Stimulated activated CD4-positive, alpha-beta T cell treated with anti-CD3 and anti-CD28 coated beads, Interleukin-15, amount 100 ng/mL, for 24 hours (primary cell): ENCODE measurements at regions not wholly inside any gene's neighbourhood (a gene's known extent, or its start where the extent isn't known, plus 50 kb on each side); places are given as distances from the start of the nearest gene placed in this dataset.
"Not testable (repeated sequence)": the region's sequence is repeated elsewhere in the genome, so short reads cannot be mapped to it uniquely, and the experiment has no call there.

Experiments used
- DNase-seq: peaks from one replicate; pipeline ENCODE4 v3.0.0-alpha.2; 2020

DNA sequence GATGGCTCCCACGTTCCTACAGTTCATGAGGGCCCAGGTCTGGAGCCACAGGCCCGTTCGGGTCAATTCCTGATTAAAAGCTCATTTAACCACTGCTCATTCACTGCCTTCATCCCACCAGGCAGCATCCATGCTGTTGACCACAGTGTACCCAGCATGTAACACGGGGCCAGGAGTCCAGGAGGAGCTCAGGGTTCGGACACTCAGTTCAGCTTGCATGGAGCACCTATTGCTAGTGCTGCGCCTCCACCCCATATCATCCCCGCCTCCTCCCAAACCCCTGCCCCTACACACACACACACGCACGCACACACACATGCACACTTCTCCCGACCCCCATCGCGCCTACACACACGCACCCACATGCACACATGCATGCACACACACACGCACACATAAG lies 72.9 kb upstream of the SNTG2 start:
- no peak for DNase-seq

DNA sequence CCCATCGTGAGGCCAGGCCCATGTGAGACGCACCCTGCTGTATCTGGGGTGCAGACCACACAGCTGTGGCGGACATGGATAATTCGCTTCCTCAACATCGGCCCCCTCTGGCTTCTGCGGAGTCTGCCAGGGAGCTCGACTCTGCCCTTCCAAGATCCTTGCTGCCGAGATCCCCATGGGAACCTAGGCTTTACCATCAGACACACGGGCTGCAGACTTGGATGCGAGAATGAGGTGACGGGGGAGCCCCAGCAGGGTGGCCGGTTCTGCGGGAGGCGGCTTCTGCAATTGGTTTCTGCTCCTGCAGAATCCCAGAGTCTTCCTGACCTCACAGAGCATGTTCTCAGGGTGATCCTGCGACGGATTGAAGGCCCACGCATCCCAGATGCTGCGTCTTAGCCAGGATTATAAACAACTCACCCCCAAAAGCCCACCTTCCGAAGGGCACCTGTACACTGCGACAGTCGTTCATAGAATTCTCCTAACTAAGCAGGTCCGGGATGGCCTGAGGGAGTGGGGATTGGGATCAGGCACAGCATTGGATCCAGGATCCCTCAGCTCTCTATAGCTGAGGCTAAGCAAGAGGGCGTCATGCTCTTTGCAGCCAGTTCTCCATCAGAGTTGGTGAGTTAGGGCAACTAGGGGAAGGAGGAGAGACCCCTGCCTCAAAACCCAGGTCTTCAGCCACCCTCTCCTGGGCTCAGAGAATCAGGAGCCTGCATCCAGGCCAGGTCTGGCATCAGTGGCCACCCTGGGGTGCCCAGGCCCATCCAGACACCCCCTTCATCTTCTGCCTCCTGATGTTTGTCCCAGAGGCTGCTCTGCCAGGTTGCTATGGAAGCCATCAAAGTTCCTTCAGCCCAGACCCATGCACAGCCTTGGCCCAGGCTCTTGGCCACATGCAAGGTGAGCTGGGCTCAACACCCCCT lies 74.7 kb upstream of the SNTG2 start:
- no peak for DNase-seq

DNA sequence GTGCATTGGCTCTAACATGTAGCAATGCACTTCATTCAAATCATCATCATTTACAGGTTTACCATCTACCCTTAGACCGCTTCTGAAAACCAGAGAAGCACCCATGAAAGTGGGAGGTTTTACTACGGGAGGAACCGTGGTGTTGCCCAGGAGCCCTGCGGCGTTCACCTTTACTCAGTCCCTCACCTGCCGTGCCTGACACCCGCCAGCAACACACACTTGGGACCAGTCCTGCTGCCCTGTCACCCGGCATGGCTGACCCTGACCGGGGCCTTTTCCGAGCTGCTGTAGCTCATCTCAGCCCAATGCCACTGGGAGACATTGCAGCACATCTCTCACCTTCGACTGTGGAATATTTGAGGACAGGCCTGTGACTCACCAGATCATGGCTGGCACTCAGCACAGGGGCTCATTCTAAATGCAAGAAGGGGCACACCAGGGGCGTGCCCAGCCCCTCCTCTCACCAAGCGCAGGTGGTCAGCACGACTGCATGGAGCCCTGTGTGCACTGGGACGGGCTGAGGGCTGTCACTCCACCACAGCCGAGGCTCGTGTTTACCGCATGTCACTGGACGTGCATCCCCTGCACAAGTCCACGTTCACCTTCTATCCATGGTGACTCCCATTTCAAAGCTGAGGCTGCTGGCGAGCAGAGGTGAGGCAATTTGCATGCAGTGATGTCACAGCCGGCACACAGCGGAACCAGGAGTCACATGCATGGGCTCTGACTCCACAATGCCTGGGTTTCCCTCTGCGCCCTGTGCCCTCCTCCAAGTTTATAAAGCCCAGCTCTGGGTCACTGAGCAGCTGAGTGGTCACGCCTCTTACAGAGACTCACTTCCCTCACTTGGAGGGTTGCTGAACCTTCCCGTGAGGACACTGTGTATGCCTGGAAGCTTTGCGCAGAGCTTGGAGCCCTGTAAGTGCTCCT lies 76.7 kb upstream of the SNTG2 start:
- no peak for DNase-seq

DNA sequence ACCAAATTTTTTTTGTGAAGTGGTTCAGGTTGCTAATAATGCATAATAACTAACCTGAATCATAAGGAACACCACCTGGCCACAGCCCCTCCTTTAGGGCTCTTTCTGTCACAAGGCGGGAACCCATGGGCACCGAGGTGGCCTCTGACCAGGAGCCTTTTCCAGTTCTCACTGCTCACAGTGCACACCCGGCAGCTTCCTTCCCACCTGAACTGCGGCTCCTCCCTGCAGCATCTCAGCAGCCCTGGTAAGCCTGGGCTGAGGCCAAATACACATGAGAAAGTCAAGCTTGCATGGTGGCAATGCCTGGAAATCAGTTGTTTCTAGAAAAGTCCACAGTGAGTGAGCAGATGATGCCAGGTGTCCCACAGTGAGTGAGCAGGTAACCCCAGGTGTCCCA lies 77.6 kb upstream of the SNTG2 start:
- no peak for DNase-seq

DNA sequence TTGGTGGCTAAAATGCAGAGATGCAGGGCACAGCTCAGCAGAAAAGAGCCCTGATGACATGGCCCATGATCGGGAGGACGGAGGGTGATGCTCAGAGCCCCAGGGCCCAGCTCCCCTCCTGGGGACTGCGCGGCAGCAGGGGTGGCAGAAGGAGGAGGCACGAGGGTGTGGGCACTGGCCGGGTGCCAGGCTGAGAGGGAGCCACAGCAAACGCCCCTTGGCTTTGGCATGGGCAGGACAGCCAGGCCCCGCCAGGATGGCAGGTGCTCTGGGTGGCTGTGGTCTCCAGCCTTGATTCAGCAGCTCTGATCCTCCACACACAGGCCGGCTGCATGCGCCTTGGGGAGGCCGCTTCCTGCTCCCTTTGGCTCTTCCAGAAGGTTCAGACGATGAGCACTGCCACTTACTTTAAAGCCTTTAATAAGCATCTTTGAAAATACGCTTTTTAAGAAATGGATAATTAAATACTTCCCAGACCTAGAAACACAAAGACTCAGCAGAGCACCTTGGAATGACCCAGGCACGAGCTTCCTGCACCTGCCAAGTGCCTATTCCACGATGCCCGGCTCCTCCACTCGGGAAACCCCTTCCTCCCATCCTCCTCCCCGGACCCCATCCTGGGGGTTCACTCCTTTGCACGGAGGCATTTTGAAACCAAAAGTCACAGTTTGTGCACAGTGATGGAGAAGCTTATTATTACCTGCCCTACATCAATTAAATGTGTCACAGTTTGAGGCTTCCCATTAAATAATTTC lies 78.5 kb upstream of the SNTG2 start:
- DNase-seq = no peak

DNA sequence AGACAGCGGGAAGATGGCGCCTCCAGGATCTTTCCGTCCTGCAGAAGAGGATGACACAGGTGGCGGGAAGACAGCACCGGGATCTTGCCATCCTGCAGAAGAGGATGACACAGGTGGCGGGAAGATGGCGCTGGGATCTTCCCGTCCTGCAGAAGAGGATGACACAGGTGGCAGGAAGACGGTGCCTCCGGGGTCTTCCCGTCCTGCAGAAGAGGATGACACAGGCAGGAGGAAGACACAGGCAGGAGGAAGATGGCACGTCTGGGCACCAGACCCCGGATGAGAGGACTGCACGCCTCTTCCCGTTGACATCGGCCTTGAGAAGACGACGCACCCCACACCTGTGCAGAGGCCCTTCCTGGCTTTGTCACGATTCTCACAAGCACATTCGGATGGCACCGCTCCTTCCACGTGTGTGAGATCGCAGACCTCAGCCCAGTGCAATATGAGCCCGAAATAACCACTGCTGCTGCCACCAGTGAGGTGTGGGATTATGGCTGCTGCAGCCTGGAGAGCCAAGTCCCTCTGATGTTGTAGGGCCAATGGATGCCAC lies 79.4 kb upstream of the SNTG2 start:
- DNase-seq = no peak

DNA sequence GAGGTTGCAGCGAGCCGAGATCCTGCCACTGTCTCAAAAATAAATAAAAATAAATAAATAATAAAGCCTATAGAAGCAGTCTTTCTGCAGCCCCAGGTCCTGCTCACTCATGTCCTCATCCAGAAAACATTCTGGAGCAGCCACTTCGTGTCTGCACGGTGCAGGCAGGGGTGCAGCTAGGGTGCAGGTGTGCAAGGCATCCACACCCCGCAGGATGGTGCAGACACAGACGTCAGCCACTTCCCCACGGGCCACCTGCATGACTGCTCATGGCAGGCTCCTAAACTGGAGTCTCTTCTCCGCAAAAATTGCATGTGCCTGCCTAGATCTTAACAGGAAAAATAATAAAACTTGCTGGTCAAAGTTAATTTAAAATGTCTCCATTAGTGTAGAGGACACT lies 80.2 kb upstream of the SNTG2 start:
- DNase-seq = no peak

DNA sequence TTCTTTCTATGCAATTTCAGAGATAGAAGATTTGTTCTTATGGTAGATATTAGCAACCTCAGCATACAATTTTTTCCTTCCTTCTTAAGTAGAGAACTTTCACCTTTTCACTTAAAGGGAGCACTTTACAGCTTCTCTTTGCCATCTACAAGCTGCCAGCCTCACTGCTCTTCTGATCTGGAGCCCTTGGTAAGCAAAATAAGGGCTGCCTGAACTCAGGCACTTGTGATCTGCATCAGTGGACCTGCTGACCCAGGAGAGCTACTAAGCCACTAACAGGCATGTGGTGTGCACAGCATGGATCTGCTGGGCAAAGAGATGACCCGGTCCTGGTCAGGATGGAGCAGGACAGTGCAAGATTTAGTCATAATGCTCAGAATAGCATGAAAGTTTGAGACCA lies 80.8 kb upstream of the SNTG2 start:
- DNase-seq = no peak

DNA sequence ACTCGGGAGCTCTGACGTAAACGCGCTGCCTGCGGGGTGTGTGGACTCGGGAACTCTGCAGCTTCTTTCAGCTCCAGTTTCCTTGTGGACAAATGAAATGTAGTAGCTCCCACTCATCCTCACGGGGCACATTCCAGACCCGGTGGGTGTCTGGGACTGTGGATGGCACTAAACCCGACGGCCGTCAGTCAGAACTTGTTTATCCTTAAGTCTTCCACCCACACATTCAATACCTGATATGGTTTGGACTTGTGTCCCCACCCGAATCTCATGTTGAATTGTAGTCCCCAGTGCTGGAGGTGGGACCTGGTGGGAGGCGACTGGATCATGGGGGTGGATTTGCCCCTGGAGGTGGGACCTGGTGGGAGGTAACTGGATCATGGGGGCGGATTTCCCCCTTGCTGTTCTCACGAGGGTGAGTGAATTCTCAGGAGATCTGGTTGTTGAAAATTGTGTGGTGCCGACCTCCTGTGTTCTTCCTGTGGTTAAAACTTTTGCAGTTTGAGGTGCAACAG lies 81.2 kb upstream of the SNTG2 start:
- no peak for DNase-seq

DNA sequence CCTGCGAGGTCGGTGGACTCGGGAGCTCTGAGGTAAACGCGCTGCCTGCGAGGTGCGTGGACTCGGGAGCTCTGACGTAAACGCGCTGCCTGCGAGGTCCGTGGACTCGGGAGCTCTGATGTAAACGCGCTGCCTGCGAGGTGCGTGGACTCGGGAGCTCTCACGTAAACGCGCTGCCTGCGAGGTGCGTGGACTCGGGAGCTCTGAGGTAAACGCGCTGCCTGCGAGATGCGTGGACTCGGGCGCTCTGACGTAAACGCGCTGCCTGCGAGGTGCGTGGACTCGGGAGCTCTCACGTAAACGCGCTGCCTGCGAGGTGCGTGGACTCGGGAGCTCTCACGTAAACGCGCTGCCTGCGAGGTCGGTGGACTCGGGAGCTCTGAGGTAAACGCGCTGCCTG lies 81.8 kb upstream of the SNTG2 start:
- not testable (repeated sequence) for DNase-seq

DNA sequence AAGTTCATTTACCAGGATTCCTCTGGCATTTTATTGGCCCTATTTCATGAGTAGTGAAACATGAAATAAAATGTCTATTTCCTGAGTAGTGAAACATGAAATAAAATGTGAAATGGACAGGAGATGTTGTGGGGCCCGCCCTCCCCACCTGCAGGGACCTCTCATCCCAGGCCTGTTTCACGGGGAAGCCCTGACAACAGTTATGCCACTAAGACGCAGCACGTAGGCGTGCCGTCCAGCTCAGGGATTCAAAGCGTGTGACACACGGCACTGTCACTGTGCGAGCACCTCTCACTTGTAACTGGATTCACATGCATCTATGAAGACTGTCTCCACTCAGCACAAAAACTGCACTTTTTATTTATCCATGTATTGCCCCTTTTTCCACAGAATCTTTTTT lies 83.4 kb upstream of the SNTG2 start:
- DNase-seq = no peak

DNA sequence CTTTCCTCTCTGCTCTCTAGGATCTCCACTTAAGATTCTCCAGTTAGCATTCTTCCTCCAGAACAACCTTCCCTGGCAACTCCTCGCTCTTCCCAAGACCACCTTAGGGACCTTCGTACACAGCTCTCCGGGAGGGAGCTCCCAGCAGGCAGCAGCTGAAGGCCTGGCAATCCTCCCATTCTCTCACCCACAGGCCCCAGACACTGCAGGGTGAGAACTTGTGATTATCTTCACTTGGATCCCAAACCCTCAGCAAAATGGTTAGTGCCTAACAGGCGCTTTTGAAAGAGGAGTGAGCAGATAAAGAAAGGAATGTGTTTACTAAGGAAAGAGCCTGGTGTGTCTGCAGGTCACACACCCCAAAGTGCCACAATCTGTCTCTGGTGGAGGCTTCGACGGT lies 83.8 kb upstream of the SNTG2 start:
- no peak for DNase-seq

DNA sequence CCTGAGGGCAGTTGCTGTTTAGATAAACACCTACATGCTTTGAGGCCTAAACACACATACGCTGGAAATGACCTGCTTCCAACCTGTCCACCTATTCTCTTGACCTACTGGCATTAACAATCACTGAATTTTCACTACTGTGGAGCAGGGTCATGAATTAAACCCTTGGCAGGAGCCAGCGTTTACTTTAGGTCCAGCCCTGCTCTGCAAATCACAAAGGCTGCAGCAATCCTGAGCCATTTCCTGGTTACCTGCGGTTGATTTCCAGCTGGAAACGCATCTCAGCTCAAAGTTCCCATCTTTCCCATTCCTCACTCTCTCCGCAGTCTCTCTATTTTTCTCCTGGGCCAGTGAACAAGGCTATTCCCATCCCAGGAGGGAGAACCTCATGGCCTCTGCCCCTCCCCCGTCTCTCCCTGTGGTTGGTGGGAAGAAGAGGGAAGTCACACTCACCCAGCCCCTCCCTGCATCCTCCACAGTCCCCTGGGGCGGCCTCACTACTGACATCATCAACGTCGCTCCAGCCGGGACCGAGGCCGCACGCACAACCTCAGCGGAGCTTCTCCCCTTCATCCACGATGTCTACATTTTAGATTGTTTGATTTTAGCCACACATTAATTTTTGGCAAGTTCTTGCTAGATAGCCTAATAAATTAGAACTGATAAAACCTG lies 84.5 kb upstream of the SNTG2 start:
- no peak for DNase-seq

DNA sequence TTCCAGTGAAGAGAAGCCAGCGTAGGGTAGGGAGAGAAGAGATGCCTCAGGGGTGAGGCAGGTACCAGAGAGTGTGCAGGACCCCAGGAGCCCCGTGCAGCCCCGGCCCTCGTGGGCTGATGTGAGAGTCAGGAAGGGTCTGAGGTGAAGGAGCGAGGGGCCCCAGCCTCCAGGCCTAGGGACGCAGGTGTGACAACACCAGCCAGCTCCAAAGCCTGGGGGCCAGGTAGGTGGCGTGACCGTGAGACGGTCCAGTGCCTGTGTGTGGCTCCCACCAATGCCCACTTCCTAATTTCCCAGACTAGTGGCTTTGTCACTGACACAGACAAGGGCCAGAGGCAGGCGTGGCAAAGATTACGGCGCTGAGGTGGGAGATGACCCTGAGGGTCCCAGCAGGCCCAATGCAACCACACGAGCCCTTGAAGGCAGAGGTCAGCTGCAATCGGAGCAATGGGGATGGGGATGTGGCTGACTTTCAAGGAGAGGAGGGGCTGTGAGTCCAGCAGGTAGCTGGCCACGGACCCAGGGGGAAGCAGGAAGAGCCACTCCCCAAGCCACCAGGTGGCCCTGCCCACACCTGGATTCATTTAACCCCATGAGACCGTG lies 86.0 kb upstream of the SNTG2 start:
- DNase-seq = no peak

DNA sequence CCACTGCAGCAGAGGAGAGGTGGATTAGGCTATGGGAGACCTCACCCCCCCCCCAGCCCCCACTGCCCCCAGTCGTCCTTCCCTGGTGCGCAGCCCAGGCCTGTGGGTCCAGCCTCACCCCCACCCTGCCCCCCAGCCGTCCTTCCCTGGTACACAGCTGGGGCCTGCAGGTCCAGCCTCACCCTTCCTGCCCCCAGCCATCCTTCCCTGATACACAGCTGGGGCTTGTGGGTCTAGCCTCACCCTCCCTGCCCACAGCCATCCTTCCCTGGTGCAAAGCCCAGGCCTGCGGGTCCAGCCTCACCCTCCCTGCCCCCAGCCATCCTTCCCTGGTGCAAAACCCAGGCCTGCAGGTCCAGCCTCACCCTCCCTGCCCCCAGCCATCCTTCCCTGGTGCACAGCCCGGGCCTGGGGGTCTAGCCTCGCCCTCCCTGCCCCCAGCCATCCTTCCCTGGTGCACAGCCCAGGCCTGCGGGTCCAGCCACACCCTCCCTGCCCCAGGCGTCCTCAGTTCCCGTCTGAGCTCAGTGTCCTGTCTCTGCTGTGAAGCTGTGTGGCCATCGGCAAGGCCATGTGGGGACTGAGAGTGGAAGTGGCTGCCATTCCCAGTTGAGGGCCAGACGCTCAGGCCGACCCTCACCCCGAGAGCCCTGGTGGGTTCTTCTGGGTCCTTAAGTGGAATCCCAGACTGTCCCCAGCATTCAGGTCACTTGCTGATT lies 86.8 kb upstream of the SNTG2 start:
- no peak for DNase-seq

DNA sequence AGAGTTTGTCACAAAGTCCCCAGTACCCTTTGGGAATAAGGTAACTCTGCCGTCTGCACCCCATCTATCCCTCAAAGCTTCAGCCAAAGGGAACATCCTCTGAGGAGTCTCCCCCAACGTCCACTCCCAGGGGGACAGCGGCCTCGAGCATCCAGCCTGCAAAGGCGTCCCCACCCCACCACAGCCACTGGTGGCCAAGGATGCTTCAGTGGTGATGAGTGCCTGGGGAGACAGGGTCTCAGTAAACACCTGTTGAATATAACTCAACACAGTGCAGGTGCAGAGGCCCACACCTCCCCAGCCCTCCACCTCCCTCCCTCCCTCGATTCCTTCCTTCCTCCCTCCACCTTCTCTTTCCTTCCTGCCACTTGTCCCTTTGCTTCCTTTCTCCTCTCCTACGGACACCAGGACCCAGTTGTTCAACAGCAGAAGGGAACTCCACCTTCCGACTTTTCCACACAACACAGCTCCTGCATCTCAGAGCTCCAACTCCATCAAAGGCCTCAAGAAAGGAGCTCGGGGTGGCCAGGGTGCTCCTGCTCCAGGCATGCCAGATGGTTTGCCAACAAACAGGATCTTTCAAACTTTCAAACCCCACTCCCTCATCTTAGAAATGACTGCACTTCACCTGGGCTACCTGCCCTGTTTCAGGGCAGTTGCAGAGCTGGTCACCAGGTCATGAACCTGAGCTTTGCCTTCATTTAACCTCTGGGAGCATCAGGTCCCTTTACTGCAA lies 87.8 kb upstream of the SNTG2 start:
- no peak for DNase-seq

DNA sequence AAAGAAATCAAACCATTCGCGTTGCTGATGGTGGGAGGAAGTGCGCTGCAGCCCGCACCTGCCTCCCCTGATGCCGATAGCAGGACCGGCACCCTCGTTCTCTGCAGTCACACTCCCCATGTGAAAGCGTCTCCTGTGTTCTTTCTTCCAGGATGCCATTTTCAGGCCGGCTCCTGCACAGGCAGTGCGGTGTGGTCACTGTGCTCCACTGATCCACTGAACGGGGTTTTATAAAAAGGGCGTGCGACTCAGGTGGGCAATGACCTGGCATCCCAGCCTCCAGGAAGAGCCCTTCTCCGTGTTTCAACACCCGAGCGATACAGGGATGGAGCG lies 88.3 kb upstream of the SNTG2 start:
- no peak for DNase-seq

DNA sequence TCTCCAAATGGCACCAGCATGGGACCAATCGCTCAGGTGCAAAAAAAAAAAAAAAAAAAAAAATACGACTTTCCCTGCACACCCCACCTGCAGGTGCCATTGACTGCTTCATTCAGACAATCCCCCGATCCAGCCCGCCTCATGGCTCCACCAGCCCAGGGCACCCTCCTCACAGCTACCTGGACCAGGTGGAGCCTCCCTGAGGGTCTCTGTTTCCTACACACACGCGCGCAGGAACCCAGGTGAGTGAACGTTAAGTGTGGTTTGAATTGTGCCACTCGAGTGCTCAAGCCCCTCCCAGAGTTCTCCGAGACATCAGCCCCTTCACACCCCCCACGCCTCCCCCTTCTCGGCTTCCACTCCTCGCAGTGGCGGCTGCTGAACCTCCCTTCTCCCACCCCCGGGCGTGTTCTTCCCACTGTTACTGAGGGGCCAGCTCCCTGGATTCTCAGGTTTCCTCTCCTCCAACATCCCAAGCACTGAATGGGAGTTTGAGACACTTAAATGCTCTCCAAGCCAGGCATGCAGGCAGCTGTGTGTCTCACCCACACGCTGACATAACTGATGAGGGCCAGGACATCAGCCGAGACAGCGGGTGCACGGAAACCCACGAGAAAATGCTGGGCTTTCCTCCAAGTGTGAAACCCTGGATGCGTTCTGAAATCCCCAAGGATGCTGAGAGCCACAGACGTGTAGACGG lies 88.8 kb upstream of the SNTG2 start:
- no peak for DNase-seq

DNA sequence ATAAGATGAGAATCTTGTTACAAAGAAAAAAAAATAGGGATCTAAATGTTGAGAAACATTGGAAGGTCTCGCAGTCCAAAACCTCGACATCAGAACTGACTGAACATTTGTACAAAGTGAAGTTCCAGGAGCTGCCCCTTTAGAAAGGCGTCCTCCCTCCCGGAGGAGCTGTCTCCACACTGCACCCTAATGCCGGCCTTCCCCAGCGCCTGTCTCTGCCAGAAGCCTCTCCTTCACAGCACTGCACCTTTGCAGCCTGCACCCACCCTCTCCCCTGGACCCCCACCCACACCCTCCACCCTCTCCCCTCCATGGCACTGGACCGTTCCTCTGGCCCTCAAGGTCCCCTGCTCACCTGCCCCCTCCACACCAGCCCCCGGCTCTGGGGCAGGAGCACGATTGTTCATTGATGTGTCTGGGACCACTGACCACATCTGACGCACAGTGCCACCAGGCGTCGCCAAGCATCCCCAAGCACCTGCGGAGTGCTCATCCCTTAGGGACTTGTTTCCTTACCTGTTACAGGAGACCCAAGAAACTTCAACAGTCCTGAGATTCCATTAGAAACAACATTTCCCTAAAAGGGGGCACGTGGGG lies 90.3 kb upstream of the SNTG2 start:
- peak; percentile 8 for DNase-seq
